ENCODE measurements at regions not wholly inside any gene's neighbourhood (a gene's known extent, or its start where the extent isn't known, plus 50 kb on each side); places are given as distances from the start of the nearest gene placed in this dataset.
"Not testable (repeated sequence)": the region's sequence is repeated elsewhere in the genome, so short reads cannot be mapped to it uniquely, and the experiment has no call there.

DNA sequence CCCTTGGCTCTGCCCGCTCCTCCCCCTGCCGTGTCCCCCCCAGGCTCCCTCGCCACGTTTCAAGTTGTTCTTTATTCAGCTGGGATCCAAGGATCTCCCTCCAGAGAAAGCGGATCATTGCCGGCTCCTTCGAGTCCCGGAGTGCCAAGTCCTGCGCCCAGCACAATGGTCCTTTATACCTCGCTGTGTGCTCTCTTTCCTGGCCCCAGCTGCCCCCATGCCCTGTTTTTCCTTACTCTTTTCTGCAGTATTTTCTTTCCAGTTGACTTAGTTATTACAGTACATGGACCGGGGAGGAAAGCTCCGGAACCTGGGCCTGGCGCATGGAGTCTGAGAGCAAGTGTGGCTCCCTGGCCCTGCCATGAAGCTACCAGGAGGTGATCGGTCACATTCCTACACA lies 88.1 kb upstream of the KMT2C start:
- Mint-ChIP-seq H3K4me3 (no peak overlapping the region), H3K27ac (no peak overlapping the region), H3K36me3 (no peaks in the 10 kb centered on the region), H3K4me1 (no peaks in the 10 kb centered on the region), H3K27me3 (ENCODE audit: low read depth in 3 of 3) (peaks cover 0 to 5% (median 2%) of the 10 kb centered on the region in 3 donors), H3K9me3 (peaks cover 0 to 6% (median 0%) of the 10 kb centered on the region in 6 donors)
- DNase-seq = no peak

DNA sequence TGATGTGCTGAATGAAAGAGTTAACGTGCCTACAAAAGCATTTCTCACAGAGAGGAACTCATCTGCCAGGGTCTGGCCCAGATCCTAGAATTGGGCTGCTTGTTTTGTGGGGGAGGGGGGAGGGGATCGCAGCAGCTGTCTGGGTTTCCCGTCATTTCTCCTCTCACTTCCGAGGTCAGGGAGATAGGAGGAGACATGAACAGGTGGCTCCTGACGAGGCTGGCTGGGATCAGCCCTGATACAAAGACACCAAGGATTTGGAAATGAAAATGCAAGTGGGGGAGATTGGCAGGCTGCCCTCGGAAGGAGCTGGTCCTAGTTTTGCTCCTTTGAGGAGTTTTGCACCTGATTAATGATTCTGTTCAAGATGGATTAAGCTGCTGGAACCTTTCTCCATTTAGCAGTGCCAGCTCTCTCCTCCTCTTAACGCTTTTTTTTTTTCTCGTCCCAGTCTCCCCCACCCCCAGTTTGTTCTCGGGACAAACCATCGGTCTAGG lies 86.8 kb upstream of the KMT2C start:
- Mint-ChIP-seq H3K27me3 (ENCODE audit: low read depth in 3 of 3) (peaks cover 0 to 5% (median 2%) of the 10 kb centered on the region in 3 donors), H3K4me1 (no peaks in the 10 kb centered on the region), H3K4me3 (no peak overlapping the region), H3K27ac (no peak overlapping the region), H3K36me3 (no peaks in the 10 kb centered on the region), H3K9me3 (peaks cover 0 to 8% (median 0%) of the 10 kb centered on the region in 6 donors)
- DNase-seq = no peak

DNA sequence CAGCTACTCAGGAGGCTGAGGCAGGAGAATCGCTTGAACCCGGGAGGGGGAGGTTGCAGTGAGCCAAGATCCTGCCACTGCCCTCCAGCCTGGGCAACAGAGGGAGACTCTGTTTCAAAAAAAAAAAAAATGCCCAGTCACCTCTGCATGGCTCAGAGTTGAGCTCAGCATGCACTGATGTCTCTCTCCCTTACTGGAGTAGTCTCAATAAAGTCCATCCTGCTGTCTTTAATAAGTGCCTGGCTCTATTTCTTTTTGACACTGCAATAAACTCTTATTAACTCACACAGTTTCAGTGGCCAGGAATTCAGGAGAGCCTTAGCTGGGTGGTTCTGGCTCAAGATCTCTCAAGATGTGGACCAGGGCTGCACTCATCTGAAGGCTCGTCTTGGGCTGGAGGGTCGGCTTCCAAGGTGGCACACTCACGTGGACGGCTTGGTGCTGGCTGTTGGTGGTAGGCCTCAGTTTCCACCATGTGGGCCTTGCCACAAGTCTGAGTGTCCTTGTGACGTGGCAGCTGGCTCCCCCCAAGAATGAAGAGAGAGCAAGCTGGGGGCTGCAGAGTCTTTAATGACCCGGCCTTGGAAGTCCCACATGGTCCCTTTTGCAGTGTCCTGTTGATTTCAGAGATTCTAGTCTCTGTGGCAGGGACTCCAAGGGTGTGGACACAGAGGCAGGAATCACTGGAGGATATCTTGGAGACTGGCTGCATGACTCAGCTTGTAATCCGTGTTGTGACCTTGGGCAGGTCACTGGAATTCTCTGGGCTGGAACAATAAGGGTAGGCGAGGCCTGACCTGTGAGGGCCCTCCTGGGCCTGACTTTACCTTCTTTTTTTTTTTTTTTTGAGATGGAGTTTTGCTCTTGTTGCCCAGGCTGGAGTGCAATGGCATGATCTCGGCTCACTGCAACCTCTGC lies 85.9 kb upstream of the KMT2C start:
- peaks cover 0 to 8% (median 0%) of the 10 kb centered on the region in 6 donors for H3K9me3 Mint-ChIP-seq
- H3K27me3 Mint-ChIP-seq (ENCODE audit: low read depth in 3 of 3) = peaks cover 0 to 5% (median 2%) of the 10 kb centered on the region in 3 donors
- no peak overlapping the region for H3K4me3 Mint-ChIP-seq
- no peaks in the 10 kb centered on the region for H3K36me3 Mint-ChIP-seq
- DNase-seq = no peak
- H3K4me1 Mint-ChIP-seq = no peaks in the 10 kb centered on the region
- H3K27ac Mint-ChIP-seq = no peak overlapping the region

DNA sequence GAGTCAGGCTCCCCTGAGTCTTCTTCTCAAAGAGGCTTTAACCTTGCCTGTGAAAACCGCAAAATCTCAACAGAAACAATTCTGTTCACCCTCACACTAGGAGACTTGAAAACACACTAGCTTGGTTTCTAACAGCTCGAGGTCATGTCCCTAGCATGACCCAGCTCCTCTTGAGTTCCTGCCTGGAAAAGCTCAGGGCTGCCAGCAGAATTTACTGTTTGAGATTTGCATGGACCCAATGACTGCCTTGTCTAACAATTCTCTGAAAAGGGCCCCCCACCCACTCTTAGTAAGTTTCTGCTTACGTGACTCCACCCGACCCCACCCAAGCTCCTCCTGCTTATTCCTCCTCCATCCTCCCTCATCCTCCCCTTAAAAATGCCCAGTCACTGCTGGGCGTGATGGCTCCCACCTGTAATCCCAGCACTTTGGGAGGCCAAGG lies 85.1 kb upstream of the KMT2C start:
- DNase-seq = no peak
- Mint-ChIP-seq H3K27me3 (ENCODE audit: low read depth in 3 of 3) (peaks cover 0 to 5% (median 2%) of the 10 kb centered on the region in 3 donors), H3K4me1 (no peaks in the 10 kb centered on the region), H3K9me3 (peaks cover 0 to 8% (median 0%) of the 10 kb centered on the region in 6 donors), H3K27ac (no peak overlapping the region), H3K36me3 (no peaks in the 10 kb centered on the region), H3K4me3 (no peak overlapping the region)

DNA sequence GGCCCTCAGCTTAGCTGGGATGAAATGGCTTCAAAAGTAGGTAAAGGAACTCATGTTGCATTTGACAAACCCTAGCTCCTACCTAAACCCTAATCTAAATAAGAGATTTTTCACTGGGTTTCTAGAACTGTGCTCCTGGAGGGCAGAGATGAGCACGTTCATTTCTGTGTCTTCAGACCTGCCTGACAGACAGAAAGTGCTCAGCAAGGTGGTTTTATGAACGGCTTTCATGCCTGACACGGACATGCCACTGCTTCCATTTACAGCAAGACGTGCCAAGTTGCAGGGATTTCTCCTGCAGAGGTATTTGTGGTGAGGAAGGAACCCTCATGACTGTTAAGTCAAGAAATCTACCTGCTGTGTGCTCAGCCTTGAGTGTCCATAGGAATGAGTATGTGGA lies 83.5 kb upstream of the KMT2C start:
- Mint-ChIP-seq H3K27ac (no peak overlapping the region), H3K9me3 (peaks cover 0 to 8% (median 0%) of the 10 kb centered on the region in 6 donors), H3K4me1 (no peaks in the 10 kb centered on the region), H3K36me3 (no peaks in the 10 kb centered on the region), H3K4me3 (no peak overlapping the region), H3K27me3 (ENCODE audit: low read depth in 3 of 3) (peaks cover 2 to 3% (median 2%) of the 10 kb centered on the region in 3 donors)
- no peak for DNase-seq

DNA sequence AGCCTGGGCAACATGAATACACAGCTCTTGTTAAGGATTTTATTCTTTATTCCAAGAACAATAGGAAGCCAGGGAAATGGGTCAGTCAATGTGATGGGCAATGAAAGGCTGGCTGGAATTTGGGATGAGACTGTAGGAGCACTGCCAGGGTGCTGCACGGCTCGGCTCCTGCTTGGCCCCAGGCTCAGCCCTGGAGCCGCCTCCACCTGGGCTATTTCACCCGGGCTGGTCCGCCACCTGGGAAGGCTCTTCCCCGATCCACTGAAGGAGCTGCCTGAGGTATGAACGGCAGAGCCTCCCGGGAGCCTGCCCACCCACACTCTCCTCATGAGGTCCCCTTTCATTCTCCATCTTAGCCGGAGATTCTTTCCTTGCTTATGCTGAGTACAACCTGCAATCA lies 80.4 kb upstream of the KMT2C start:
- H3K36me3 Mint-ChIP-seq = no peaks in the 10 kb centered on the region
- DNase-seq = no peak
- H3K27ac Mint-ChIP-seq = no peak overlapping the region
- H3K9me3 Mint-ChIP-seq = peaks cover 0 to 8% (median 0%) of the 10 kb centered on the region in 6 donors
- peaks cover 8 to 12% of the 10 kb centered on the region in 2 donors for H3K4me1 Mint-ChIP-seq
- H3K27me3 Mint-ChIP-seq (ENCODE audit: low read depth in 3 of 3) = peaks cover 2 to 5% (median 2%) of the 10 kb centered on the region in 3 donors
- H3K4me3 Mint-ChIP-seq = no peak overlapping the region

DNA sequence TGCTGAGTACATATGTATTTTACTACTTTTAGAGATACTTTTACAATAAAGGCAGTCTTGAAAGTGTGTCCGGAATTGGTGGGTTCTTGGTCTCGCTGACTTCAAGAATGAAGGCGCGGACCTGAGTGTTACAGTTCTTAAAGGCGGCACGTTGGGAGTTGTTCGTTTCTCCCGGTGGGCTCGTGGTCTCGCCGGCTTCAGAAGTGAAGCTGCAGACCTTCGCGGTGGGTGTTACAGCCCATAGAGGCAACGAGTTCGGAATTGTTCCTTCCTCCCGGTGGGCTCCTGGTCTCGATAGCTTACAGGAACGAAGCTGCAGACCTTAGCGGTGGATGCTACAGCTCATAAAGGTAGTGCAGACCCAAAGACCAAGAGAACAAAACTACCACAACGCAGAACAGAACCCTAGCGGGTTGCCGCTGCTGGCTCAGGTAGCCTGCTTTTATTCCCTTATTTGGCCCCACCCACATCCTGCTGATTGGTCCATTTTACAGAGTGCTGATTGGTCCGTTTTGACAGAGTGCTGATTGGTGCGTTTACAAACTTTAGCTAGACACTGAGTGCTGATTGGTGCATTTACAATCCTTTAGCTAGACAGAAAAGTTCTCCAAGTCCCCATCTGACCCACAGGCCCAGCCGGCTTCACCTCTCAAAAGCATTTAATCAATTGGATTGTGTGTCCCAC lies 79.6 kb upstream of the KMT2C start:
- H3K27me3 Mint-ChIP-seq (ENCODE audit: low read depth in 3 of 3); DNase-seq; H3K4me3 Mint-ChIP-seq; H3K9me3 Mint-ChIP-seq; H3K27ac Mint-ChIP-seq; H3K36me3 Mint-ChIP-seq: not testable (repeated sequence)
- H3K4me1 Mint-ChIP-seq = peaks cover 8 to 12% of the 10 kb centered on the region in 2 donors

DNA sequence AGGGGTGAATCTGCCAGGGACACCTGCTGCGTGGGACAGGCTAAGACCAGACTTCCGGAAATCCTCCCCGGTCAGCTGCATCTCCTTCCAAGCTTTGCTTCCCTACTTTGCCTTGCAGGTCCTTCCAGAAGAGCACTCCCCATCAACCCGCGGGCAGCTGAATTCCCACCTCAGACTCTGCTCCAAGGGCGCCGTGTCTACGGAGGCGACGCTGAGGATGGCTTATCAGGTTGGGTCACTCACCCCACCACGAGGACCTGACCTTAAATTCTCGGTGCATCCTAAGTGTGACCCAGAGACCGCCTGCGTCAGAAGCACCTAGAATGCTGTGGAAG lies 78.9 kb upstream of the KMT2C start:
- H3K27ac Mint-ChIP-seq = no peak overlapping the region
- H3K36me3 Mint-ChIP-seq = no peaks in the 10 kb centered on the region
- H3K4me3 Mint-ChIP-seq = no peak overlapping the region

DNA sequence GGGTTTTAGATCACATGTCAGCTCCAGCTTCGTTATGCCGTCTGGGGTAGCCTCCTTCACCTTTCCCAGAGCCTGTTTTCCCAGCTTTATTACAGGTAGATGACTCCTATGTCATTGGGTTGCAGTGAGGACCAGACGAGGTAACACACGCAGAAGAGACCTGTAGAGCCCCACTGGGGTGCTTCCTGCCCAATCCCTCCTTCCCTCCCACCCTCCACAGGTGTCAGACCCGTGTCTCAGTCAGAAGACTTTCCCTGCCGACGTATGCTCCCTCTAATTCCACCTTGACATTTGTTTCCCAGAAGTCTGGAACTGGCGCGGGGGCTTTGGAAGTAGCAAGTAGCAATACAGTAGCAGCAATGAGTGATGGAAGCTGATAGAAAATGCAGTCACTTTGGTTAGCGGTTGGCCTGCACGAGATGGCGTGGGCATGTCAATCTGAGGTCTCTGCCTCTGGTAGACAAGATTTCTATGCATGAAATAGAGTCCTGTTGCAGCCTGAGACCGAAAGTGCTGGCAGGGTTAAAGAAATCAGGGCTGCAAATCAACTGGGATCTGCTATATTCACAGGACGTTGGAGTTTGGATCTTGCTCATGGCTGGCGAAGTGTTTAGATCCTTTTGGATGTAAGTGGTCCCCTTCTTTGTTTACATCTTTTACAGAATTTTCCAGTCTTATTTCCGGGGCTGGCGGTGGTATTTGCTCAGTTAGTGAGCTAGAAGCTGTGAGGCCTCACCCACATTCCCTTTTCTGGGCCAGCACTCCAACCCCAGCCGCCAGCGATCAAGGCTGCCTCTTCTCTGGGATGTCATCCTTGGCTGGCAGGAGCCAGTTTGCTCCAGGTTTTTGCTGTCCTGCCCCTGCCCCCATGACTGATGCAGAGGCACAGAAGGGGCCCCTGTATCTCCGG lies 78.3 kb upstream of the KMT2C start:
- H3K36me3 Mint-ChIP-seq = no peaks in the 10 kb centered on the region
- peak overlapping the region in 1 of 5 donors; percentile 30 for H3K4me3 Mint-ChIP-seq
- H3K27me3 Mint-ChIP-seq (ENCODE audit: low read depth in 3 of 3) = peaks cover 0 to 3% (median 2%) of the 10 kb centered on the region in 3 donors
- H3K9me3 Mint-ChIP-seq = peaks cover 0 to 8% (median 0%) of the 10 kb centered on the region in 6 donors
- H3K4me1 Mint-ChIP-seq = peaks cover 8 to 12% of the 10 kb centered on the region in 2 donors
- DNase-seq = no peak
- no peak overlapping the region for H3K27ac Mint-ChIP-seq

More for the DNA sequence above, 78.9 kb upstream of the KMT2C start:
- DNase-seq = no peak
- peaks cover 8 to 12% of the 10 kb centered on the region in 2 donors for H3K4me1 Mint-ChIP-seq
- H3K9me3 Mint-ChIP-seq = peaks cover 0 to 8% (median 0%) of the 10 kb centered on the region in 6 donors
- peaks cover 0 to 2% (median 2%) of the 10 kb centered on the region in 3 donors for H3K27me3 Mint-ChIP-seq (ENCODE audit: low read depth in 3 of 3)

DNA sequence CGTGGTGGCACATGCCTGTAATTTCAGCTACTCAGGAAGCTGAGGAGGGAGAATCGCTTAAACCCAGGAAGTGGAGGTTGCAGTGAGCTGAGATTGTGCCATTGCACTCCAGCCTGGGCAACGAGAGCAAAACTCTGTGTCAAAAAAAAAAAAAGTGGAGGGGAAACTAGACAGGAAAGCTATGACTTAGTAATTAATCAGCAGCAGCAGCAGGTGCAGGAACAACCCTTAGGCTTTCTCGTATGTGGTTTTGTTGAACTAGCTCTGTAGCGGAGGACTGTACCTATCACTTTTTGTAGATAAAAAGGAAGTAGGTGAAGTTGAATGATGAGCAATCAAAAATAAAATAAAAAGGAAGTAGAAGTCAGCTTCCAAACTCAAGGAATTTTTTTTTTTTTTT lies 76.9 kb upstream of the KMT2C start:
- H3K4me3 Mint-ChIP-seq = peak overlapping the region; percentile 68 to 88 (median 76)
- no peaks in the 10 kb centered on the region for H3K9me3 Mint-ChIP-seq
- H3K36me3 Mint-ChIP-seq = no peaks in the 10 kb centered on the region
- H3K27me3 Mint-ChIP-seq (ENCODE audit: low read depth in 3 of 3) = peaks cover 0 to 4% (median 3%) of the 10 kb centered on the region in 3 donors
- peak; percentile 5 to 10 (median 7) for DNase-seq
- peak overlapping the region in 2 of 6 donors; percentile 21 to 46 for H3K27ac Mint-ChIP-seq
- peaks cover 8 to 12% of the 10 kb centered on the region in 2 donors for H3K4me1 Mint-ChIP-seq

DNA sequence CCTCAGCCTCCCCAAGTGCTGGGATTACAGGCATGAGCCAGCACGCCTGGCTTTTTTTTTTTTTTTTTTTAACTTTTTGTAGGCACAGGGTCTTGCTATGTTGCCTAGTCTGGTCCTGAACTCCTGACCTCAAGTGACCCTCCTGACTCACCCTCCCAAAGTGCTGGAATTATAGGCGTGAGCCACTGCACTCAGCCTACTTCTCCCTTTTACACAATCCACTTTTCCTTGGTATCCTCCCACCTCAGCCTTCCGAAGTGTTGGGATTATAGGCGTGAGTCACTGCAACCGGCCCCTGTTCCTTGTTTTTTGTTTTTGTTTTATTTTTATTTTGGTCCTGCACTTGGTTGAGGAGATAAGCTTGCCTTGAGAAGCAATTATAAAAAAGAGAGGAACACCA lies 75.9 kb upstream of the KMT2C start:
- no peaks in the 10 kb centered on the region for H3K36me3 Mint-ChIP-seq
- peaks cover 8 to 12% of the 10 kb centered on the region in 2 donors for H3K4me1 Mint-ChIP-seq
- peak overlapping the region in 4 of 5 donors; percentile 40 to 88 (median 80) for H3K4me3 Mint-ChIP-seq
- no peaks in the 10 kb centered on the region for H3K9me3 Mint-ChIP-seq
- H3K27me3 Mint-ChIP-seq (ENCODE audit: low read depth in 3 of 3) = peaks cover 0 to 4% (median 3%) of the 10 kb centered on the region in 3 donors
- DNase-seq = no peak
- H3K27ac Mint-ChIP-seq = peak overlapping the region in 1 of 6 donors; percentile 57

DNA sequence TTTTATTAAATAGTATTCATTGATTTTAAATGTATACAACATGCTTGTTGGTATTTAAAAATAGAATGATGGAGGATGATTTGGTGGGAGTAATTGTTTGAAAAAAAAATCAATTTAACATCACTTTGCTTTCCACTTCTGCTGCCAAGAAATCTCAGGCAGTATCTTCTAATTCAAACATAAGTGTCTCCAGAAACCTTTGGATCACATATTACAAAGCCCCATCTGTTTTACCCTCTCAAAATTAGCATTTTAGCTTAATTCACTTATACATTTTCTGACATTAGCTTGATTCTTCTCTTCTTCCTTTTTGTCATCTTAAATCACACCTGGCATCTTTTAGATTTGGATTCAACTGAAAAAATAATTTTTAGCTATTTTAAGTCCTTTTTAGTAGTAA lies 72.9 kb upstream of the KMT2C start:
- Mint-ChIP-seq H3K27me3 (ENCODE audit: low read depth in 3 of 3) (peaks cover 0 to 4% (median 1%) of the 10 kb centered on the region in 3 donors), H3K4me3 (no peak overlapping the region), H3K9me3 (no peaks in the 10 kb centered on the region), H3K4me1 (peaks cover 8 to 9% of the 10 kb centered on the region in 2 donors), H3K27ac (no peak overlapping the region), H3K36me3 (no peaks in the 10 kb centered on the region)
- DNase-seq = no peak

DNA sequence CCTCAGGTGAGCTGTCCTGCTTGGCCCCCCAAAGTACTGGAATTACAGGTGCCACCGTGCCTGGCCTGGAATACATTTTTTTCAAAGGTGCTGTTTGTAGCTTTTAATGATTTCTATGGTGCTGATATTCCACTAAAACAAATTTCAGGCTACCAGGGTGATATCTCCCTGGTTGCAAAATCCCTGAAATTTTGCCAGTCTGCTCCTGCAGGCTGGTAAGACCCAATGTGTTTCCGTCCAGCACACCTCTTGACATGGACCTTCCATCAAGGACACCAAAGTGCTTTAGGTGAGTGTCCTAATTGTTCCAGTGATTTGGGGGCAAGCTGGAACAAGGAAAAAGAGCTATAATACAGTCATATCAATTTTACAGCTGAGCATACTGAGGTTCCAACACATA lies 69.8 kb upstream of the KMT2C start:
- no peaks in the 10 kb centered on the region for H3K9me3 Mint-ChIP-seq
- H3K4me3 Mint-ChIP-seq = no peak overlapping the region
- H3K27me3 Mint-ChIP-seq (ENCODE audit: low read depth in 3 of 3) = peaks cover 0 to 5% (median 3%) of the 10 kb centered on the region in 3 donors
- H3K4me1 Mint-ChIP-seq = no peaks in the 10 kb centered on the region
- no peak overlapping the region for H3K27ac Mint-ChIP-seq
- no peak for DNase-seq
- H3K36me3 Mint-ChIP-seq = no peaks in the 10 kb centered on the region
